GM18951 (cell line): ENCODE measurements at regions not wholly inside any gene's neighbourhood (a gene's known extent, or its start where the extent isn't known, plus 50 kb on each side); places are given as distances from the start of the nearest gene placed in this dataset.

ENCODE experiments used
- POLR2A ChIP-seq: IDR thresholded peaks from 4 replicates; pipeline ENCODE4 v1.6.1; 2011; ENCODE audit warnings: mild to moderate bottlenecking; ENCODE audit not compliant: insufficient read length, insufficient read depth; ENCODE audit errors: extremely low read depth
- in situ Hi-C: fragments of 300-500 bp; cut with MboI; formaldehyde crosslinking; loops from one replicate; pipeline ENCODE4 v1.12.0; 2022; ENCODE audit warnings: low sequenced_read_pairs, mixed read lengths, inconsistent platforms; ENCODE audit not compliant: unreplicated experiment

- TF ChIP-seq POLR2A = no peak
- in situ Hi-C loops = no loop called here
Observed at GRCh38 chr14:71363946-71364925, 457.0 kb downstream of the PCNX1 start.

- in situ Hi-C loops = no loop called here
- no peak for TF ChIP-seq POLR2A
Observed at GRCh38 chr14:71365361-71365760, 458.1 kb downstream of the PCNX1 start.

- in situ Hi-C loops = no loop called here
- TF ChIP-seq POLR2A = no peak
Observed at GRCh38 chr14:71366861-71367260, 459.6 kb downstream of the PCNX1 start.

- no peak for TF ChIP-seq POLR2A
- in situ Hi-C loops = no loop called here
Observed at GRCh38 chr14:71371711-71372396, 464.6 kb downstream of the PCNX1 start.

- TF ChIP-seq POLR2A = no peak
- in situ Hi-C loops = no loop called here
Observed at GRCh38 chr14:71372411-71372838, 465.2 kb downstream of the PCNX1 start.

GRCh38 chr14:71373773-71374172 is 466.5 kb downstream of the PCNX1 start:
- in situ Hi-C loops = no loop called here
- TF ChIP-seq POLR2A = no peak

- no peak for TF ChIP-seq POLR2A
- in situ Hi-C loops = no loop called here
Observed at GRCh38 chr14:71374989-71375388, 467.7 kb downstream of the PCNX1 start.

GRCh38 chr14:71377099-71377498 is 469.8 kb downstream of the PCNX1 start:
- no peak for TF ChIP-seq POLR2A
- in situ Hi-C loops = no loop called here

GRCh38 chr14:71380271-71380670 is 473.0 kb downstream of the PCNX1 start:
- no peak for TF ChIP-seq POLR2A
- in situ Hi-C loops = no loop called here

- in situ Hi-C loops = no loop called here
- no peak for TF ChIP-seq POLR2A
Observed at GRCh38 chr14:71381814-71382213, 474.6 kb downstream of the PCNX1 start.

GRCh38 chr14:71382315-71382714 is 475.1 kb downstream of the PCNX1 start:
- TF ChIP-seq POLR2A = no peak
- in situ Hi-C loops = no loop called here

GRCh38 chr14:71383510-71383909 is 476.3 kb downstream of the PCNX1 start:
- no peak for TF ChIP-seq POLR2A
- in situ Hi-C loops = no loop called here

GRCh38 chr14:71384007-71384845 is 477.0 kb downstream of the PCNX1 start:
- TF ChIP-seq POLR2A = no peak
- in situ Hi-C loops = no loop called here
